AG04450 (cell line): ENCODE measurements at regions not wholly inside any gene's neighbourhood (a gene's known extent, or its start where the extent isn't known, plus 50 kb on each side); places are given as distances from the start of the nearest gene placed in this dataset.

ENCODE experiments used
- CTCF ChIA-PET: fragments of 300-600, 350-600 bp; formaldehyde crosslinking; extraction: SDS; loops from one replicate; lab custom pipeline; 2022; ENCODE audit warnings: antibody characterized with exemption, inconsistent platforms; lab: Charles Lee
- POLR2A ChIA-PET: fragments of 350-600 bp; formaldehyde crosslinking; extraction: SDS; loops from one replicate; lab custom pipeline; 2021; ENCODE audit warnings: antibody characterized with exemption, inconsistent platforms; lab: Yijun Ruan, JAX
- DNase-seq: peaks from one replicate; pipeline ENCODE4 v3.0.0-alpha.2; 2011; ENCODE audit warnings: low read depth, low spot score
- H3K27ac ChIP-seq: one replicate; pipeline ENCODE4 v1.5.1; 2012; ENCODE audit warnings: low read depth, low read length, control low read depth
- H3K27me3 ChIP-seq: one replicate; pipeline ENCODE4 v1.6.0; 2012; ENCODE audit warnings: low read length; ENCODE audit not compliant: control insufficient read depth, insufficient read depth
- H3K4me3 ChIP-seq: 2 replicates; pipeline ENCODE4 v1.5.1; 2011; ENCODE audit warnings: mild to moderate bottlenecking, low read depth, low read length, control low read depth
- H3K9me3 ChIP-seq: 2 replicates; pipeline ENCODE4 v1.5.1; 2012; ENCODE audit warnings: low read length; ENCODE audit not compliant: control insufficient read depth, insufficient read depth
- CTCF ChIP-seq: IDR thresholded peaks from 2 replicates; pipeline ENCODE4 v1.5.1; 2011; ENCODE audit warnings: low read depth, low read length, control low read depth, inconsistent platforms

- CTCF ChIA-PET: interaction anchor here (1.4 kb wide), 1 partner anchor 15 kb away, joined by 3 read pairs; no protein-coding TSS in a partner anchor
- DNase-seq: no peak
- Histone ChIP-seq H3K4me3 (no peak overlapping the region), H3K27me3 (no peaks in the 10 kb centered on the region), H3K27ac (no peak overlapping the region), H3K9me3 (no peaks in the 10 kb centered on the region)
- POLR2A ChIA-PET: no interaction called here
- TF ChIP-seq CTCF: no peak
Measured at GRCh38 chr1:239913141-239913585, 178.5 kb upstream of the FMN2 start.

- peak; percentile 6 for DNase-seq
- Histone ChIP-seq H3K27me3 (no peaks in the 10 kb centered on the region), H3K4me3 (no peak overlapping the region), H3K9me3 (no peaks in the 10 kb centered on the region), H3K27ac (no peak overlapping the region)
- TF ChIP-seq CTCF: no peak
- CTCF ChIA-PET: interaction anchor here (0.6 to 0.7 kb wide), 2 partner anchors 17 to 1890 kb away, joined by 3 to 4 read pairs; no protein-coding TSS in a partner anchor
- POLR2A ChIA-PET: no interaction called here
Measured at GRCh38 chr1:239914751-239915231, 176.9 kb upstream of the FMN2 start.

- DNase-seq: no peak
- TF ChIP-seq CTCF: no peak
- Histone ChIP-seq H3K27me3 (no peaks in the 10 kb centered on the region), H3K4me3 (no peak overlapping the region), H3K27ac (no peak overlapping the region), H3K9me3 (no peaks in the 10 kb centered on the region)
- ChIA-PET CTCF (no interaction called here), POLR2A (no interaction called here)
Measured at GRCh38 chr1:239918634-239919033, 173.0 kb upstream of the FMN2 start.

GRCh38 chr1:239920214-239920613, 171.5 kb upstream of the FMN2 start:
- POLR2A ChIA-PET: no interaction called here
- no peak for TF ChIP-seq CTCF
- CTCF ChIA-PET: no interaction called here

GRCh38 chr1:239922778-239923522, 168.7 kb upstream of the FMN2 start:
- Histone ChIP-seq H3K27ac (no peak overlapping the region), H3K27me3 (no peaks in the 10 kb centered on the region), H3K4me3 (no peak overlapping the region), H3K9me3 (peaks cover 7% of the 10 kb centered on the region; the same call in 1 of the 2 replicates)
- no peak for DNase-seq
- CTCF ChIA-PET: no interaction called here
- POLR2A ChIA-PET: no interaction called here
- no peak for TF ChIP-seq CTCF

More at GRCh38 chr1:239920214-239920613, 171.5 kb upstream of the FMN2 start:
- DNase-seq: no peak
- H3K27ac ChIP-seq: no peak overlapping the region
- no peaks in the 10 kb centered on the region for H3K27me3 ChIP-seq
- no peak overlapping the region for H3K4me3 ChIP-seq
- H3K9me3 ChIP-seq: peaks cover 7% of the 10 kb centered on the region; the same call in 1 of the 2 replicates
